ENCODE measurements at regions not wholly inside any gene's neighbourhood (a gene's known extent, or its start where the extent isn't known, plus 50 kb on each side); places are given as distances from the start of the nearest gene placed in this dataset.

DNA sequence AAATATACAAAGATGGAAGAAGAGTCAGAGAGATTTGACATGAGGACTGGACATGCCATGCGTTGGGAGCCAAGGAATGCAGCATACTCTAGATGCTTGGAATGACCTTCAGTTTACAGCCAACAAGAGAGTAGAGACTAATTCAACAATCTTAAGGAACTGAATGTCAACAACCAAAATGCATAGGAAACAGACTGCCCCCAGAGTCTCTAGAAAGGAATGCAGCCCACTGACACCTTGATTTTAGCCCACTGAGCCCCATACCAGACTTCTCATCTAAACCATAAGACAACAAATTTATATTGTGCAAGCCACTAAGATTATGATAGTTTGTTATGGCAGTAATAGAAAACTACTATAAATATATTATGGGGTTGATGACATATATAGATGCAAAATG, 611.2 kb downstream of the RPS29 start:
- DNase-seq, result no peak

DNA sequence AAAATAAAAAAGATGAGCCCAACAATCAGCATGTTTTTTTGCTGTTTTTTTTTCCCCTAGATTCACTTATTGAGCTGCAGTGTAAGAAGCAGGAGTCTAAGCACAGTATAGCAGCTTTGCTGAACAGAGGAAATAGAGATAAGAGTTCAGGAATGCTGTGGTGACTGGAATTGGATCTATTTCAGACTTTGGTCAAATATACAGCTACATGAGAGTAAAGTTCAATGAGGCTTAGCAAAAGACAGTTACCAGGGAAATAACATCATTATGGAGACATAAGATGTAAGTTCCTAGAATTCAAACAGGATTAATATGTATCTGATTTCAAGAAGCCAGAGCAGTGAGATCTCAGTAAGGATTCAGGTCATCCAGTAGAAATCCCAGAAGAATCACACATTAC, 613.0 kb downstream of the RPS29 start:
- DNase-seq, result no peak

- no peak for DNase-seq
Measured at GRCh38 chr14:48970943-48971342, 615.2 kb downstream of the RPS29 start.

DNA sequence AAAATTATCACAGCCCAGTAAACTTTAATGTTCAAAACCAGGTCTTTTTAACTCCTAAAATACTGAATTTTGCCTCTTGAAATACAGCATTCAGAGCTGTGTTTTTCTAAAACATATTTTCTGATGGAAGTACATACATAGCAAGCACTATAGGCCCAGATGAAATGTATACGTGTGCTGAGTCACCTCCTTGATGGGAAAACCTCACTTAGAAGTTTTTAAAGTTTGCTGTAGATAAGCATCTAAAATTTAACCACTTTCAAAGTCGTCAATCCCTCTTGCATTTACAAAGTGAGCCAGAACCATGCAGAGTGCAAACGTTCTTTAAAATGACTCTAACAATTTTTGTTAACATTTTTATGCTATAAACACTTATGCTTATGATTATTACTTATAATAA, 618.8 kb downstream of the RPS29 start:
- no peak for DNase-seq

DNA sequence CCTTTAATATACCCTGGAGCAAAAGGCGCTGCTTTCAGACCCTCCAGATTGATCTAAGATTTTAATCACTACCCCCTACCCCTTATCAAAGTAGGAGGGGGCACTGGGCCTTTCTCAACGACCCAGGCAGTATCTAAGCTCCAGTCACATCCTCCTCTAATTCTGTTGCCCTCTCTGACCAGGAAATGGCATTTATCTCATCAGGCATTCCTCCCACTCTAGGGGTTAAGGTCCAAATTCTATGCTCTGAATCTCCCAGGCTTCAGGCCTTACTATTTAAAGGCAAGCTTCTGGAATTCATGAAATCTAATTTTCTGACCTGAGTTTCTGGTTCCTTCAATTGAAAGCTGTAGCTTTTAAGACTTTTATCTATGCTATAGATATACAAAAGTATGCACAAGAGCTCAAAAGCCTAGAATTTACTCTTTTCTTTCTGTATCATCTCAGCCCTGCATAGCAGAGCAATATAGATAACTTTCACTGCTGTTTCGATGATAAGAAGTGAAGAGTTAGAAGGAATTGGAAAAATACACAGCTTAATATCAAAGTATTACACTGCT, 622.9 kb downstream of the RPS29 start:
- DNase-seq, result no peak

GRCh38 chr14:48957486-48957885, 628.7 kb downstream of the RPS29 start:
- DNase-seq, result no peak

DNA sequence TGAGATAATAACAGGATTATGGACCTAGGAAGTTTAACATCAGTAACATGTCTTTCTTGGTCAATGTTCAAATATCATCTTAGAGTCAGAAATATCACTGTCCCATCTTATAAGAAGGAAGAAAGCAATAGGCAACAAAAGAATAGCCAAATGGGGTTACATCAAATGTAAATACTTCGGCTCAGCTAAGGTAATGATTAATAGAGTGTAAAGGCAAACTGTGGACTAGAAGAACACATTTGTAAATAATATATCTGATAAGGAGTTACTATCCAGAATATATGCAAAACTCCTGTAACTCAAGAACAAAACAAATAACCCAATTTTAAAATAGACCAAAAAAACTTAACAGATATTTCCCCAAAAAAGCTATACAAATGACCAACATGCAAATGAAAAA, 630.3 kb downstream of the RPS29 start:
- DNase-seq, result no peak

GRCh38 chr14:48954446-48954845, 631.7 kb downstream of the RPS29 start:
- no peak for DNase-seq

DNA sequence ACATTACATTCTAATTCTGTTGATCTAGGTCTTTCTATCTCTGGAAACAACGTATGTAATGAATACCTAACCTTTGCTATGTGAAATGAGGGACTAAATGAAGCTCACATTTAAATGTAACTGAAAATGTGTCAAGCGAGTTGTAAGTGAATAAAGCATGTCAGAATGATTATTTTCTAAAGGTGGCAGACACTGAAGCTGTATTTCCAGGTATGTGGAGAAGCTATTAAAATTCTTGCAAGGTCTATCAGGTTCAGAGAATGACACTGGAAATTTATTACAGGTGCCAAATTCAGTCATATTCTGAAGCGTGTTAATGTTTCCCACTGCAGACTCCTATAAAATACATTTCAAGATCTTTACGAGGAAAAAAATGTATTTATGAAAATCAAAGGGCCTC, 641.4 kb downstream of the RPS29 start:
- no peak for DNase-seq

DNA sequence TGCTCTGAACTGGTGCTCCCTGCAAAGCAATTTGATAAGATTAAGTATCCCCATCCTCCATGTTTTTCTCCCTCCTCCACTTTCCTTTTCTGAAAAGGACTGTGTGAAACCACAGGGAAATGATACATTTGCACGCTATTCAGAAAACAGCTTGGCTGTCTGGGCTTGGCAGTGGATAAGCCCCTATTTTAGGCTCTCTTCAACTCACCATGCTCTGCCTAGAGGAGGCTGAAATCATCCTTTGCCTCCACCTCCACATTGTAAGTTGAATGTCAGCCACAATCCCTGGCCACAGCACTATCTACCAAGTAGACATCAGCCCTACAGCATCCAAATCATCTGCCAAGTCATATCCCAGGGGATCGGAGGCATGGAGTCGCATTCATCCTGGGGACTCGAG, 642.3 kb downstream of the RPS29 start:
- no peak for DNase-seq

DNA sequence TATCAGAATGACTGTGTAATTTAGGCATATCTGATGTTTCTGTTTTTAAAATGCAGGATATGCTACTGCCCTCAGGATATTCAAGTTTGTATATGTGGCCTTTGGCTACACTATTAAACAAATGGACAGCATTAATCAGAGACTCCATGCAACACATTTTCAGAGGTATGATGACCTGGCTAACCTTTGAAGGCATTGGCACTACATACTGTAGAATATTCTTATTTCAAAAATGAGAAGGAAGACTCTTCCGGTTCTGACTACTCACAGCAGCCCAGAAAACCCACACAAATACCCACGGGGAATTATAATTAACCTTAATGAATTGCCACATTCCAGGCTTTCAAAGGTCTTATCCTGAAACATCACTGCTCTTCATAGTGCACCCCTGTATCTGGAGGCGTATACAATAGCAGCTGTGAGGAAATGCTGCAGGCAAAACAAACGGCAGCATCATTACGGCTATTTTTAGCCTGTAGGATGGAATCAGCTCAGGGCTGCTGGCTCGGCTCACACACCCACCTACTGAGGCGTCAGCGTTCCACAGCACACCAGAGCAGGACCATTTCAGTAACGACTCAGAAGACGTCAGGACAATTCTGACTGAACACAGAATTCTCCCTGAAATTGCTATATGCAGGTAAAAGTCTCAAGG, 648.5 kb downstream of the RPS29 start:
- DNase-seq, result no peak

- DNase-seq, result no peak
Measured at GRCh38 chr14:48936849-48937248, 649.3 kb downstream of the RPS29 start.

- no peak for DNase-seq
Measured at GRCh38 chr14:48936362-48936761, 649.8 kb downstream of the RPS29 start.

- no peak for DNase-seq
Measured at GRCh38 chr14:48925184-48925583, 661.0 kb downstream of the RPS29 start.

GRCh38 chr14:48914921-48915320, 671.3 kb downstream of the RPS29 start:
- no peak for DNase-seq

GRCh38 chr14:48914382-48914781, 671.8 kb downstream of the RPS29 start:
- DNase-seq, result no peak

DNA sequence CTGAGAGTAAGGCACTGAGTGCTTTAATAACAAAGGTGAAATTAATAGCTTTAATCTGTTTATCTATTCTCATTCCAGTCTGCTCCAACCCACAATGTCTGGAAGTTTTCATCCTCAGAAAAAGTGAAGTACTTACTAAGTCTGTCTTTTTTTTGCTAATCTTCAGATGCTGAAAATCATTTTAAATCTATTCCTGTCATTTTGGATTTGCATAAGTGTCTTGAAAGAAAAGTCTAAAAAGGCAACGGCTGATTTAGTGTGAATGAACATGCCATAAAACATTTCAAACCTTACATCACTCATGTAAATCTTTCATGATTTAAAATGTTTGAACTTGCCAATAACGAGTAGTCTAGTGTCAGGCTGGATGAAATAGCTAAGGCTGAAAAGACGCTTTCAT, 685.6 kb downstream of the RPS29 start:
- DNase-seq, result no peak

DNA sequence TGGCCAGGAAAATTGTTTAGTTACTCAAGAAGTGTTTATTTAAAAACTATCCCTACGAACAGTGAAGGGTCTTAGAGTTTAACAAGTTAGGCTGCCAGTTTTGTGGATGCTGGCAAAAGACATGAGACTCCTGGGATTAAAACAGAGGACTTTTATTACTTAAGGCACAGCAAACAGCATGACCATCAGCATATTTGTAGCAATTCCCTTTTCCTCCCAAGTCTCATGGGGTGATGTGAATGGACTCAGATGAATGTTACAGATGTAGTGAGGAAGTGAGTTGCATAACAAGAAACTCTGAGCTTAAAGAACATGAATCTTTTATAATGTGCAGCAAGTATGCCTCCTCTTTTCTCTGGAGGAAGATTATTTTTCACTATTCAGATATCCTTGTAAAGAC, 695.8 kb downstream of the RPS29 start:
- DNase-seq, result no peak

DNA sequence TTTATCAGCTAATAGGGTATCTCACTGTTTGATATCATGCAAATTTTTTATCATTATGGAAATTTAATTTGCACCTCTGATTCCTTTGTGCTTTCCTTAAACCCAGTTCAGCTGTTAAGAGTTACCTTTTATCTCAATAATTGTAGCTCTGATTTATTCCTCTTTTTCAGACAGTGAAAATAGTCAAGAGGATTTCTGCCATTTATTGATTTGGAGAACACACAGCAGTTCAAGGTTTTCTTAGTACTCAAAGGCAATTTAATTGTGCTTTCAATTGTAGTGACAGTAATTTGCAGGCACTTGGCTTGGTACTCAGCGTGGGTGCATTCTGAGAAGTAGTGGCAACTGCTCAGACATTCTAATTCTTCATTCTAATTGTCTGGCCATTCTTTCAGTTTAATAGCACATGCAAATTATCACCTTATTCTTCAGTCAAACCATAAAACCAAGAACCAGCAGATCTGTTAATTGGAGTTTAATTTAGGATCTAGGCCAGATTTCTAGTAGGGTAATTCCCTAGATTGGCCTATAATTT, 709.3 kb downstream of the RPS29 start:
- no peak for DNase-seq

- DNase-seq, result no peak
Measured at GRCh38 chr14:48874711-48875110, 711.5 kb downstream of the RPS29 start.

DNA sequence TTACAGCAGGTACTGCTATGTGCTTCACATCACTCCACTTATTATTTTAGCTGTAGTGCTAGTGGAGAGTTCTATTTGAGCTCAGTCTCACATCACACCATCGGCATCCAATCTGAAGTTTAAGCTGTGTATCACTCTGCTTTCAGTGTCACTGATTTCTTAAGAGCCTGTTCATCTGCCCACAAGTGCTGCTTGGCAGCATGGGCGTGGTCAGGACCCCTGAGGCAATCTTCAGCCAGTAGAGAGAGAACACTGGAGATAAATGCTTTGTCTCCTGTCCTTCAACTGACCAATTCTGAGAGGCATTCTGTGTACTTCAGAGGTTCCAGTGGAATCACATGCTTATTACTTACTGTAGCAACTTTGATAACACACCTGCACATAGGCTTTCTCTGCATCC, 728.8 kb downstream of the RPS29 start:
- DNase-seq, result no peak

DNA sequence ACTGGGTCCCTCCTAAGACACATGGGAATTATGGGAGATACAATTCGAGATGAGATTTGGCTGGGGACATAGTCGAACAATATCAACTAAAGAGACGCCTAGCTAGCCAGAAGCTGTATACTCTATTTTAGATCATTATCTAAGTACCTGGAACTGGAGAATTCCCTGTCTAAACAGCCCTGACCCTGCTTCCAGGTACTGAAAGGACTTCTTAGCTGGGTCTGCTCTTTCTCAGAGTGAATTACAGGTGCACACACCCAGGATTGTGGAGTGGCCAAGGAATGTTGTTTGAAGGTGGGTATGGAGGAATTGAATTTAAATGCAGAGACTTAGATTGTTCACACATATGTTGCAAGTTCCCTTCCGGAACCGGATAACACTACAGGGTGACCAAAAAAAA, 733.0 kb downstream of the RPS29 start:
- no peak for DNase-seq

- no peak for DNase-seq
Measured at GRCh38 chr14:48849741-48850322, 736.3 kb downstream of the RPS29 start.

DNA sequence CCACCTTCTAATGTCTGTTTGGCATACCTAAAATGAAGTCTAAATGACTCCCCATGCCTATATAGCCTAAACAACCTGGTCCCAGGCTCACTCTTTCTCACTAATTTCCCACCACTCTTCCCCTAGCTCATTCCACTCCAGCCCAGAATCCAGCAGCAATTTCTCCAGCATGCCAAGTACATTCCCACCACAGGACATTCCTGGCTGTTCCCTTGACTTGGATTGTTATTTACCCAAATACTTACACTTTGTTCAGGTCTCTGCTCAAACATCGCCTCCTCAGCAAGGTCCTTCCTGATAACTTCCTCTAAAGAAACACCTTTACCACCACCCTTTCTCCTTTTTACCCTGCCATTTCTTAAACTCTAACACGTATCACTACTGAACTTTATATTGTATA, 743.4 kb downstream of the RPS29 start:
- DNase-seq, result no peak

DNA sequence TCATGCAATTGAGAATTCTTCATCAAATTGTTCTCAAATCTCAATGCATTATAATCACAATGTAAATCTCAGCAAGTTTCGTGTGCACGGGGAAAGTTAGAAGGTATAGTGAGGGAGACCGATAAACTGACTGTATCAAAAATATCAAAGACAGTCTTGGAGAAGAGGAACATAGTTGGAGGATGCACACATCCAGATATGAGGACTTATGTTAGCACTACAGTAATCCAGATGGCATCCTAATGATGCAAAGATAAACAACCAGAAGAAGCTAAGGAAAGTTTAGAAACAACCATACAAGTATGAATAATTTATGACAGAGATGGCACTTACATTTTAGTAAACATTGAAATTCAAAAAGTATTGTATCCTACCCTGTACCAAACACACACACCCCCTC, 760.1 kb downstream of the RPS29 start:
- no peak for DNase-seq

All from central memory CD4-positive, alpha-beta T cell (primary cell).